ENCODE measurements at regions not wholly inside any gene's neighbourhood (a gene's known extent, or its start where the extent isn't known, plus 50 kb on each side); places are given as distances from the start of the nearest gene placed in this dataset.
"Not testable (repeated sequence)": the region's sequence is repeated elsewhere in the genome, so short reads cannot be mapped to it uniquely, and the experiment has no call there.

DNA sequence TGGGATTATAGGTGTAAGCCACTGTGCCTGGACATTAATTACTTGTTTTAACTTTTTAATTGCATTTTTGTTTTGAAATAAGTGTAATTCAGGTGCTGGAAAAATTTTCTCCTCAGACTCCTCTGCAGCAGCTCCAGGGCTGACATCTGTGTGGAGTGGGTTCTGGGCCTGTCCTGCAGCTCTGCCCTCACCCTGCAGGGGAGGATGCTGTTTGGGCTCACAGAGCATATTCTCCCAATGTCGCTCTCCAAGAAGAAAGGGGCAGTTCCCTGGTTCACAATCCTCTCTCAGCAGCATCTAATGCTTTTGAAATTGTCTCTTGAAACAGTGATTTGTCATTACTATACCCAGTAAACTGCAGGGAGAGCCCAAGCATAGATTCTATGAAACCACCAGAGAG, 995.7 kb downstream of the TMEM121 start:
- DNase-seq: not testable (repeated sequence)

GRCh38 chr14:106522990-106523389, 996.6 kb downstream of the TMEM121 start:
- no peak for DNase-seq

DNA sequence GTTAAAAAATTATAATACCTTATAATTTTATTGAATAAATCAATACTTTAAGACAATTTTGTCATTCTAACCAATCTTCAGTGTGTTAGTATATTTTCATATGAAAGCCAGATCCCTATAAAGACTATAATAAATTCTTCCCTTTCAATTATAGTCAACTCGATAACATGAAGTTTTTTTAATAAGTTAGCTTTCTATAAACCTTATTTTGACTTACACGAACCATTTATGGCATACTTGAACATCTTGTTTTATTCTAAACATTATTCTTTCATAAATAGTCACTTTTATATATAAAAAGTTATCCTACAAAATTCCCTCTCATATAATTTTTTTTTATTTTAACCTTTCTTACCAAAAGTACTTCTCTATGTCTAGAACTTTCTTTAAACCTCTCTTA, 1002.3 kb downstream of the TMEM121 start:
- DNase-seq: no peak

GRCh38 chr14:106530031-106530422, 1003.6 kb downstream of the TMEM121 start:
- no peak for DNase-seq

- no peak for DNase-seq
Observed at GRCh38 chr14:106530423-106531107, 1004.2 kb downstream of the TMEM121 start.

DNA sequence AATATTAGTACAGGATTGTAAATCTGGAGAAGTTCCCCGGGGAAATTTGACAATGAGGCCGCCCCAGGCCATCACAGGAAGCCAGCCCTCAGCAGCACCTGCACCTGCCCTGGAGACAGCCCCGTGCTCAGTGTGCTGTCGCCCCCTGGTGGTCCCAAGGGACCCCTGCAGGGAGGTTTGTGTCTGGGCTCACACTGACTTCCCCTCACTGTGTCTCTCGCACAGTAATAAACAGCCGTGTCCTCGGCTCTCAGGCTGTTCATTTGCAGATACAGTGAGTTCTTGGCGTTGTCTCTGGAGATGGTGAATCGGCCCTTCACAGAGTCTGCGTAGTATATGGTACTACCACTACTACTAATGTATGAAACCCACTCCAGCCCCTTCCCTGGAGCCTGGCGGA, 1011.2 kb downstream of the TMEM121 start:
- not testable (repeated sequence) for DNase-seq

DNA sequence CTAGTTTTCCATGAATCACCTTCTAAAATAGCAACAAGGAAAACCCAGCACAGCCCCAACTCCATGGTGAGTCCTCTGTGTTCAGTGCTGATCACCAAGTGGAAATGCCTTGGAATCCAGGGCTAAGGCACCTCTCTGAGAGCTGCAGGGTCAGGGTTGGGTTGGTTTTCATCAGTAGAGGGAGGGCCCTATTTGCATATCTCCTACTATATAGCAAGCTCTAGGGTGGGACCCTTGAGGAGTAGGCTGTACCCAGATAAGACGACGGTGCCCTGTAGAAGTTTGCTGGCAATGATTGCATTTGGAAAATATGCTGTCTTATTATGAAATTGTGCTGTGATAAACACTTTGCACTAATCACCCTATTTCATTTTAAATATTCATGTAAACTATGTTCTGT, 1011.8 kb downstream of the TMEM121 start:
- no peak for DNase-seq

DNA sequence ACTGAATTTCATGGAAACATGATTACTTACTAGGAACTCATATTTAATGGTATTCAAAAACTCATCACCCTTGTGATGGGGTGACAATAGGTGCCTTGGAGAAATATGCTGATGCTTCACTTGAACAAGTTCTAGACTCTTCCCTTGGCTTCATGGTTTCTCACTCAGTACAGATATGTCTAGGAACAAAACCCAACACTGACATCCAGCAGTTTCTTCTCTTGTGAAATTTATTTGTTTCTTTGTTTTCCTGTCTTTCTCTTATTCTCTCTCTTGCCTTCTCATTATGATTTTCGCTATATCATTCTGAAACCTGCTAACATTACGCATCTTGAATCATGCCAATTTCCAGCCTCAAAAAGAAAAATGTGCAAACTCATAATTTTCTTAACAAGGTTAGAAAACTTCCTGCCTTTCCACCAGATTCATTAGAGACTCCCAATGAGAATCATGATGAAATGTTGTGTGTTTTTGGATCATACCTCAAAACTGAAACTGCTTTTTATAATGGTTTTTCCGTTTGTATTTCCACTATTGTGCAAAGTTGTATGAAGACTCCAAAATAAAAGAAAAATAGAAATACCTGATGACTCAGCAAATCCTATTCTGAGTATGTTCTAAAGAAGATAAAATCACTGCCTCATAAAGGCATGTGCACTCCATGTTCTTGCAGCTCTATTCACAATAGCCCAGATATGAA, 1021.5 kb downstream of the TMEM121 start:
- DNase-seq: no peak

- no peak for DNase-seq
Observed at GRCh38 chr14:106549064-106549463, 1022.7 kb downstream of the TMEM121 start.

- DNase-seq: no peak
Observed at GRCh38 chr14:106551265-106551664, 1024.9 kb downstream of the TMEM121 start.

- not testable (repeated sequence) for DNase-seq
Observed at GRCh38 chr14:106556211-106556610, 1029.8 kb downstream of the TMEM121 start.

- DNase-seq: peak; percentile 43
Observed at GRCh38 chr14:106556665-106557289, 1030.4 kb downstream of the TMEM121 start.

DNA sequence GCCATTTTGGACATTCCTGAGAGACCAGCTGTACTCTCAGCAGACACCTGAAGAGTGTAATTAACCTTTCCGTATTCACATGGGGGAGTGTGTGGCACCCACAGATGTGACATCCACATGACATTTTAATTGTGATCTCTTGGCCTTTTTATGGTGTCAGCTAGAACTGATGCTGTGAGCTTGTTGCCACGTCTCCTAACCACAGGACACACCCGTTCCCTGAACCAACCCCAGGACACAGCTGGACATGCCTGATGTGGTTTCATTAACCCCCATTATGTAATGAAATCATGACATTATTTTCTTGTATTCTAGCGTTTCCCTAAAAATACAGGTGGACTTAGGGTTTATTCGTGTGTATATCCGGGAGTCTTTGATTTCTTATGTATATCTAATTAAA, 1036.1 kb downstream of the TMEM121 start:
- no peak for DNase-seq

- DNase-seq: no peak
Observed at GRCh38 chr14:106564058-106564643, 1037.8 kb downstream of the TMEM121 start.

DNA sequence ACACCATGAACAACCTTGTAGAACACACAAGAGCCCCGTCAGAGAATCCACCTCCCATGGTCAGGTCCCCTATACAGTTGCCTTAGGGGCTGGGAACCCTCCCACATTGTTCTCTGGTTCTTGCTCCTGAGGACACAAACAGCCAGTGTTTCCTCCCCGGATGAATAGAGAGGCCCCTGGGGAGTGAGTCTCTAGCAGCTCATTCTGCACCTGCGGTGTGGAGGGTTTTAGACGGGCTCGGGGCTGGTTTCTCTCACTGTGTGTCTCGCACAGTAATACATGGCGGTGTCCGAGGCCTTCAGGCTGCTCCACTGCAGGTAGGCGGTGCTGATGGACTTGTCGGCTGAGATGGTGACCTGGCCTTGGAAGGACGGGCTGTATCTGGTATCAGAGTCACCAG, 1052.1 kb downstream of the TMEM121 start:
- no peak for DNase-seq

- no peak for DNase-seq
Observed at GRCh38 chr14:106579084-106579483, 1052.7 kb downstream of the TMEM121 start.

DNA sequence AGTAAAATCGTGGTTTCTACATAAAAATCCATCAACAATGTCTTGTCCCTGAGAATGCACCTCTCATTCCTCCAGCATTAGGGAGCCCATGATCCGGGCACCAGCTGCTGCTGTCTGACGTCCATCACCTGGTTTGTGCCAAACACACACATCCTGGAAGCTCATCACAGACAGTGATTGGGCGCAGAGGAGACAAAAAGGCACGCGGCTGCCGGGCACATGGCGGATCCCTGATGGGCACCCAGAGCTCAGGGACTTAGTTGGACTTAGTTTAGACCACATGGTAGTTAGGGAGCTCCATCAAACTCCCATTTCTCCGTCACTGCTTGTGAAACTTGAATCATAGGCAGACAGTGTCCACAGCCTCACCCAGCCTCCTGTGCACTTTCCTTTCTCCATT, 1059.3 kb downstream of the TMEM121 start:
- DNase-seq: no peak

GRCh38 chr14:106586098-106586704, 1059.8 kb downstream of the TMEM121 start:
- DNase-seq: peak; percentile 71

GRCh38 chr14:106591539-106591938, 1065.2 kb downstream of the TMEM121 start:
- not testable (repeated sequence) for DNase-seq

- not testable (repeated sequence) for DNase-seq
Observed at GRCh38 chr14:106592115-106592852, 1065.9 kb downstream of the TMEM121 start.

DNA sequence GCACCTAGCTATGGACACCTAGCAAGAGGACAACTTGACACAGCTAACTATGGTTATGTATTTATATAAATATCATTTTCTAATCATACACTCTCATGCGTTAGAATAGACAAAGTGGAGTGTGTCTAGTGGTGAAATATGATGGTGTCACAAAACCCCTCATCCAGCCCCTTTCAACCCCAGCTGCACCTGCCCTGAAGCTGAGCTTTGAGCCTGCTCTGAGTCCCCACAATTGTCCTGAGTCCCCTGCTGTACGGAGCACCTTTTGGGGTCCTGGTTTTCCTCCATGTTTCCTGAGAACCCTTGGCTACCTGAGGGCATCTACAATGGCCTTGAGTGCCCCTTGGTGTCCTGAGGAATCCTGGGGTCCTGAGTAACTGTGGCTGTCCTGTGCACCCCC, 1072.8 kb downstream of the TMEM121 start:
- no peak for DNase-seq

All from NCI-H774 (cell line).